ENCODE measurements at regions not wholly inside any gene's neighbourhood (a gene's known extent, or its start where the extent isn't known, plus 50 kb on each side); places are given as distances from the start of the nearest gene placed in this dataset.

- ATAC-seq, result no peak
- no peak overlapping the region for H3K4me3 ChIP-seq
- 29 to 35% methylated on average over 1 of the region's 1 CpG for WGBS, 2 donors
Observed at GRCh38 chr20:22745194-22745500, 160.8 kb upstream of the FOXA2 start.

GRCh38 chr20:22746957-22747356 lies 162.6 kb upstream of the FOXA2 start:
- 87 to 92% methylated on average over 5 of the region's 5 CpGs for WGBS, 2 donors
- Histone ChIP-seq H3K9me3 (peaks cover 0 to 13% (median 0%) of the 10 kb centered on the region in 11 donors), H3K4me1 (no peaks in the 10 kb centered on the region), H3K27ac (no peak overlapping the region), H3K36me3 (no peaks in the 10 kb centered on the region), H3K4me3 (no peak overlapping the region), H3K27me3 (no peaks in the 10 kb centered on the region)
- DNase-seq (no peak), ATAC-seq (no peak)
- intact Hi-C loops (cut with DNase I), result loop anchor here in 1 of 10 donors (10.0 kb wide), 1 partner anchor 58 kb away; no protein-coding TSS in a partner anchor
- TF ChIP-seq CTCF (IDR thresholded peaks at IDR 0.05), result no peak

More at GRCh38 chr20:22745194-22745500, 160.8 kb upstream of the FOXA2 start:
- Histone ChIP-seq H3K9me3 (peaks cover 0 to 13% (median 0%) of the 10 kb centered on the region in 11 donors), H3K36me3 (no peaks in the 10 kb centered on the region), H3K4me1 (no peaks in the 10 kb centered on the region), H3K27me3 (no peaks in the 10 kb centered on the region), H3K27ac (no peak overlapping the region)
- no peak for DNase-seq
- intact Hi-C loops (cut with DNase I), result loop anchor here in 1 of 10 donors (10.0 kb wide), 1 partner anchor 60 kb away; no protein-coding TSS in a partner anchor
- TF ChIP-seq CTCF (IDR thresholded peaks at IDR 0.05), result no peak

- no peak for ATAC-seq
- WGBS, 2 donors, result 98 to 100% methylated on average over 1 of the region's 1 CpG
- TF ChIP-seq CTCF (IDR thresholded peaks at IDR 0.05), result no peak
- Histone ChIP-seq H3K4me3 (no peak overlapping the region), H3K4me1 (no peaks in the 10 kb centered on the region), H3K27me3 (no peaks in the 10 kb centered on the region), H3K36me3 (no peaks in the 10 kb centered on the region), H3K9me3 (no peaks in the 10 kb centered on the region), H3K27ac (no peak overlapping the region)
- intact Hi-C loops (cut with DNase I), result loop anchor here in 1 of 10 donors (5.0 kb wide), 1 partner anchor 1115 kb away; no protein-coding TSS in a partner anchor
- no peak for DNase-seq
Observed at GRCh38 chr20:22752324-22752723, 168.0 kb upstream of the FOXA2 start.

- Histone ChIP-seq H3K27me3 (no peaks in the 10 kb centered on the region), H3K9me3 (no peaks in the 10 kb centered on the region), H3K4me3 (no peak overlapping the region), H3K27ac (no peak overlapping the region), H3K36me3 (no peaks in the 10 kb centered on the region), H3K4me1 (peaks cover 0 to 4% (median 0%) of the 10 kb centered on the region in 9 donors)
- DNase-seq, result no peak
- 69 to 79% methylated on average over 10 of the region's 10 CpGs for WGBS, 2 donors
- intact Hi-C loops (cut with DNase I), result no loop called here
- no peak for ATAC-seq
- TF ChIP-seq CTCF (IDR thresholded peaks at IDR 0.05), result no peak
Observed at GRCh38 chr20:22757424-22758183, 173.2 kb upstream of the FOXA2 start.
